ENCODE measurements at regions not wholly inside any gene's neighbourhood (a gene's known extent, or its start where the extent isn't known, plus 50 kb on each side); places are given as distances from the start of the nearest gene placed in this dataset.

DNA sequence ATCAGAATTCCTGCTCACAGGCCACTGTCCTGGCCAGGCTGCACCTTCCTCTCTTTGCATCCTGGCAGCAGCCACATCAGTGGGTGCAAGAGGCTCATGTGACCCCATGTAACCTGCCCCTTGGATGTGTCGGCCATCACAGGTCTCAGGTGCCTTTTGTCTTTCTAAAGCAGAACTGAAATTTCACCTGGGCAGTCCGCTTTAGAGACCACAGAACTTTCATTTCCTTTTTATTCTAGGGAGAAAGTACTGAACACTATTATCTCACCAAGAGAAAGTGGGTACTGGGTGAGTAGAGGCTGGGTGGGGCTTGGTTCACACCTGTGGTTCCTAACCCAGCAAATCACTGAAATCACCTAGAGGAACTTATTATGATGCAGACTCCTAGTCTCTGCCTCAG is 51.7 kb upstream of the NUP160 start:
- no peak overlapping the region for H3K27ac ChIP-seq (ENCODE audit: low read length)
- no peaks in the 10 kb centered on the region for H3K9me3 ChIP-seq (replicated peaks; ENCODE audit: control insufficient read depth, low read depth, low read length)
- no CpG with 5 or more reads among the region's 2 CpGs for WGBS (ENCODE audit: insufficient coverage)
- DNase-seq, result no peak
- H3K4me3 ChIP-seq (ENCODE audit: low read length), result no peak overlapping the region
- no peaks in the 10 kb centered on the region for H3K4me1 ChIP-seq (ENCODE audit: control insufficient read depth, insufficient read depth, low read length)
- H3K27me3 ChIP-seq (ENCODE audit: control insufficient read depth, insufficient read depth, low read length), result no peaks in the 10 kb centered on the region
- no peaks in the 10 kb centered on the region for H3K36me3 ChIP-seq (ENCODE audit: control insufficient read depth, insufficient read depth, low read length)
